Uterus (tissue), 2 donors: ENCODE measurements at regions not wholly inside any gene's neighbourhood (a gene's known extent, or its start where the extent isn't known, plus 50 kb on each side); places are given as distances from the start of the nearest gene placed in this dataset.

Experiments
- CTCF ChIP-seq, 4 experiments: fragments of 200-600 bp in 2 of 4; fragments of 450-650 bp in 2 of 4; sonication (generic) in 2 of 4; IDR thresholded peaks; one replicate each; pipeline ENCODE4 v1.5.1; 2016 to 2019; ENCODE audit warnings: antibody characterized with exemption in 4 of 4, mild to moderate bottlenecking in 2 of 4, moderate library complexity in 1 of 4
- POLR2A ChIP-seq, 2 donors: fragments of 450-650 bp; IDR thresholded peaks; one replicate each; pipeline ENCODE4 v1.6.1; 2016; ENCODE audit warnings: antibody characterized with exemption in 2 of 2, mild to moderate bottlenecking in 1 of 2, moderate library complexity in 1 of 2

- no peak for TF ChIP-seq POLR2A (IDR thresholded peaks at IDR 0.05)
- no peak for TF ChIP-seq CTCF (IDR thresholded peaks at IDR 0.05)
Measured at GRCh38 chr2:228522977-228523376, 341.5 kb upstream of the SPHKAP start.
